MM.1S (cell line): ENCODE measurements at regions not wholly inside any gene's neighbourhood (a gene's known extent, or its start where the extent isn't known, plus 50 kb on each side); places are given as distances from the start of the nearest gene placed in this dataset.
"Not testable (repeated sequence)": the region's sequence is repeated elsewhere in the genome, so short reads cannot be mapped to it uniquely, and the experiment has no call there.

Experiments used
- DNase-seq: peaks from one replicate; pipeline ENCODE4 v3.0.0-alpha.2; 2015
- H2AFZ ChIP-seq: fragments of 300-600 bp; sonication (generic); 2 replicates; pipeline ENCODE4 v1.6.0; 2016; ENCODE audit warnings: antibody characterized with exemption, low read length
- H3F3A ChIP-seq: fragments of 300-600 bp; sonication (generic); 2 replicates; pipeline ENCODE4 v1.6.1; 2016; ENCODE audit warnings: mild to moderate bottlenecking, antibody characterized with exemption, low read length, moderate library complexity, mixed read lengths; ENCODE audit not compliant: insufficient read depth
- H3K27ac ChIP-seq: fragments of 300-600 bp; sonication (generic); 2 replicates; pipeline ENCODE4 v1.5.1; 2016; ENCODE audit warnings: mild to moderate bottlenecking, low read length
- H3K27me3 ChIP-seq: fragments of 300-600 bp; sonication (generic); replicated peaks from 2 replicates; pipeline ENCODE4 v1.6.0; 2016; ENCODE audit warnings: low read length; ENCODE audit not compliant: insufficient read depth
- H3K36me3 ChIP-seq: fragments of 300-600 bp; sonication (generic); replicated peaks from 2 replicates; pipeline ENCODE4 v1.6.1; 2016; ENCODE audit warnings: mild to moderate bottlenecking, low read length, mixed read lengths; ENCODE audit not compliant: insufficient read depth
- H3K4me1 ChIP-seq: fragments of 300-600 bp; sonication (generic); 2 replicates; pipeline ENCODE4 v1.6.1; 2016; ENCODE audit warnings: low read length, mixed read lengths
- H3K4me2 ChIP-seq: fragments of 300-600 bp; sonication (generic); 2 replicates; pipeline ENCODE4 v1.6.0; 2016; ENCODE audit warnings: low read depth, low read length
- H3K4me3 ChIP-seq: fragments of 300-600 bp; sonication (generic); 2 replicates; pipeline ENCODE4 v1.5.1; 2016; ENCODE audit warnings: low read length, mixed read lengths
- H3K79me2 ChIP-seq: fragments of 300-600 bp; sonication (generic); 2 replicates; pipeline ENCODE4 v1.6.1; 2016; ENCODE audit warnings: mixed run types, low read length, mixed read lengths
- H3K9ac ChIP-seq: fragments of 300-600 bp; sonication (generic); 2 replicates; pipeline ENCODE4 v1.6.1; 2016; ENCODE audit warnings: low read length, mixed read lengths
- H3K9me2 ChIP-seq: fragments of 300-600 bp; sonication (generic); replicated peaks from 2 replicates; pipeline ENCODE4 v1.6.1; 2016; ENCODE audit warnings: mild to moderate bottlenecking, low read length, mixed read lengths; ENCODE audit not compliant: insufficient read depth
- H3K9me3 ChIP-seq: fragments of 300-600 bp; sonication (generic); replicated peaks from 2 replicates; pipeline ENCODE4 v1.6.1; 2016; ENCODE audit warnings: mild to moderate bottlenecking, low read length, mixed read lengths; ENCODE audit not compliant: insufficient read depth
- H4K20me1 ChIP-seq: fragments of 300-600 bp; sonication (generic); 2 replicates; pipeline ENCODE4 v1.6.1; 2016; ENCODE audit warnings: mild to moderate bottlenecking, low read length, moderate library complexity, mixed read lengths; ENCODE audit not compliant: insufficient read depth
- CTCF ChIP-seq: fragments of 300-600 bp; sonication (generic); IDR thresholded peaks from 2 replicates; pipeline ENCODE4 v1.5.1; 2016; ENCODE audit warnings: antibody characterized with exemption, low read length, mixed read lengths
- EZH2 ChIP-seq: fragments of 300-600 bp; sonication (generic); optimal IDR thresholded peaks from 2 replicates; pipeline ENCODE3; 2017; ENCODE audit warnings: low read depth, mild to moderate bottlenecking, antibody characterized with exemption, low read length, mixed read lengths
- EZH2phosphoT487 ChIP-seq: fragments of 300-600 bp; sonication (generic); IDR thresholded peaks from 2 replicates; pipeline ENCODE4 v1.6.1; 2018; ENCODE audit warnings: antibody characterized with exemption, low read length

- Histone ChIP-seq H3K4me2 (no peak overlapping the region), H3K27ac (no peak overlapping the region), H3K9me2 (no peaks in the 10 kb centered on the region), H3K9ac (no peak overlapping the region), H4K20me1 (no peaks in the 10 kb centered on the region), H3F3A (no peaks in the 10 kb centered on the region), H3K9me3 (no peaks in the 10 kb centered on the region), H3K4me1 (no peaks in the 10 kb centered on the region), H3K36me3 (no peaks in the 10 kb centered on the region), H3K27me3 (no peaks in the 10 kb centered on the region), H3K4me3 (no peak overlapping the region), H3K79me2 (no peaks in the 10 kb centered on the region), H2AFZ (no peak overlapping the region)
- DNase-seq = no peak
- TF ChIP-seq EZH2 (no peak), CTCF (no peak), EZH2phosphoT487 (no peak)
Measured at GRCh38 chr6:49305010-49305409, 158.0 kb downstream of the MMUT start.

GRCh38 chr6:49304393-49304792, 158.7 kb downstream of the MMUT start:
- not testable (repeated sequence) for H3K27ac ChIP-seq, H3K9me2 ChIP-seq, H3K9ac ChIP-seq, H3K79me2 ChIP-seq, H3K4me3 ChIP-seq, H3K27me3 ChIP-seq, DNase-seq, H3F3A ChIP-seq, H2AFZ ChIP-seq, H3K4me1 ChIP-seq, H3K9me3 ChIP-seq, H3K36me3 ChIP-seq, H4K20me1 ChIP-seq, H3K4me2 ChIP-seq

GRCh38 chr6:49300911-49301310, 162.1 kb downstream of the MMUT start:
- H3K9ac ChIP-seq = no peak overlapping the region
- H3K4me3 ChIP-seq = no peak overlapping the region
- H3K9me2 ChIP-seq = no peaks in the 10 kb centered on the region
- TF ChIP-seq CTCF (no peak), EZH2phosphoT487 (no peak), EZH2 (no peak)
- no peak for DNase-seq
- no peak overlapping the region for H2AFZ ChIP-seq
- no peaks in the 10 kb centered on the region for H3K36me3 ChIP-seq
- H3K27me3 ChIP-seq = no peaks in the 10 kb centered on the region
- H4K20me1 ChIP-seq = no peaks in the 10 kb centered on the region
- no peaks in the 10 kb centered on the region for H3F3A ChIP-seq
- no peak overlapping the region for H3K4me2 ChIP-seq
- no peaks in the 10 kb centered on the region for H3K4me1 ChIP-seq
- no peaks in the 10 kb centered on the region for H3K9me3 ChIP-seq
- no peak overlapping the region for H3K27ac ChIP-seq
- no peaks in the 10 kb centered on the region for H3K79me2 ChIP-seq

GRCh38 chr6:49300443-49300842, 162.6 kb downstream of the MMUT start:
- Histone ChIP-seq H3K4me1 (no peaks in the 10 kb centered on the region), H4K20me1 (no peaks in the 10 kb centered on the region), H3K4me2 (no peak overlapping the region), H3K9me2 (no peaks in the 10 kb centered on the region), H3K79me2 (no peaks in the 10 kb centered on the region), H3K36me3 (no peaks in the 10 kb centered on the region), H3K27ac (no peak overlapping the region), H3F3A (no peaks in the 10 kb centered on the region), H2AFZ (no peak overlapping the region), H3K4me3 (no peak overlapping the region), H3K9ac (no peak overlapping the region), H3K27me3 (no peaks in the 10 kb centered on the region), H3K9me3 (no peaks in the 10 kb centered on the region)
- TF ChIP-seq EZH2phosphoT487 = no peak
- TF ChIP-seq CTCF = no peak
- TF ChIP-seq EZH2 = no peak
- DNase-seq = no peak
